SK-N-SH (cell line): ENCODE measurements at regions not wholly inside any gene's neighbourhood (a gene's known extent, or its start where the extent isn't known, plus 50 kb on each side); places are given as distances from the start of the nearest gene placed in this dataset.

Source experiments
- CTCF ChIA-PET: fragments of 300-600, 350-600 bp; formaldehyde crosslinking; extraction: SDS; loops from one replicate; lab custom pipeline; 2021; lab: Yijun Ruan, JAX
- POLR2A ChIA-PET: fragments of 350-600 bp; sonication (Branson Sonifier 250); formaldehyde crosslinking; extraction: SDS; loops from one replicate; lab custom pipeline; 2020; ENCODE audit warnings: antibody characterized with exemption, inconsistent platforms; lab: Yijun Ruan, JAX
- DNase-seq: peaks from one replicate; pipeline ENCODE4 v3.0.0; 2012
- H2AFZ ChIP-seq: fragments of 200-600 bp; sonication (generic); 2 replicates; pipeline ENCODE4 v1.8.1; 2016; ENCODE audit warnings: antibody characterized with exemption, mild to moderate bottlenecking, low read depth
- H3F3A ChIP-seq: fragments of 200-600 bp; sonication (generic); replicated peaks from 2 replicates; pipeline ENCODE3; 2016; ENCODE audit warnings: antibody characterized with exemption, mild to moderate bottlenecking; ENCODE audit not compliant: insufficient read depth
- H3K27ac ChIP-seq, 2 experiments: fragments of 200-500 bp in 1 of 2; fragments of 200-600 bp in 1 of 2; sonication (Bioruptor generic) in 1 of 2; sonication (generic), shearing (Covaris generic) in 1 of 2; 2 replicates each; pipeline versions ENCODE4 v1.5.1 to v1.6.1; 2014 to 2016; ENCODE audit warnings: low read depth in 2 of 2, inconsistent platforms in 1 of 2, low read length in 1 of 2, mild to moderate bottlenecking in 1 of 2, mixed read lengths in 1 of 2
- H3K27me3 ChIP-seq: fragments of 200-600 bp; sonication (generic), shearing (Covaris generic); 2 replicates; pipeline ENCODE4 v1.6.1; 2016; ENCODE audit warnings: mixed run types; ENCODE audit not compliant: insufficient read depth
- H3K36me3 ChIP-seq, 2 experiments: fragments of 200-500 bp in 1 of 2; fragments of 200-600 bp in 1 of 2; sonication (Bioruptor generic) in 1 of 2; sonication (generic) in 1 of 2; replicated peaks in 1 of 2; 2 replicates each; pipeline versions ENCODE3 to v1.5.1; 2014 to 2016; ENCODE audit warnings: low read length in 1 of 2, mild to moderate bottlenecking in 1 of 2; ENCODE audit not compliant: insufficient read depth in 2 of 2, control insufficient read depth in 1 of 2
- H3K4me1 ChIP-seq, 2 experiments: fragments of 200-500 bp in 1 of 2; fragments of 200-600 bp in 1 of 2; sonication (Bioruptor generic) in 1 of 2; sonication (generic), shearing (Covaris generic) in 1 of 2; 2 replicates each; pipeline versions ENCODE4 v1.5.1 to v1.6.1; 2014 to 2016; ENCODE audit warnings: low read depth in 1 of 2, low read length in 1 of 2, mixed run types in 1 of 2; ENCODE audit not compliant: insufficient read depth in 2 of 2, control insufficient read depth in 1 of 2
- H3K4me2 ChIP-seq: fragments of 200-600 bp; sonication (generic), shearing (Covaris generic); 2 replicates; pipeline ENCODE4 v1.6.1; 2017; ENCODE audit warnings: mixed run types
- H3K4me3 ChIP-seq, 2 experiments: fragments of 200-500 bp in 1 of 2; fragments of 200-600 bp in 1 of 2; sonication (Bioruptor generic) in 1 of 2; sonication (generic), shearing (Covaris generic) in 1 of 2; 2 replicates each; pipeline versions ENCODE4 v1.5.1 to v1.8.1; 2014 to 2016; ENCODE audit warnings: low read depth in 2 of 2, inconsistent platforms in 1 of 2, low read length in 1 of 2, mild to moderate bottlenecking in 1 of 2, mixed read lengths in 1 of 2, moderate library complexity in 1 of 2
- H3K79me2 ChIP-seq: fragments of 200-600 bp; sonication (generic); 2 replicates; pipeline ENCODE4 v1.8.1; 2017; ENCODE audit warnings: mild to moderate bottlenecking; ENCODE audit not compliant: insufficient read depth
- H3K9ac ChIP-seq: fragments of 200-600 bp; sonication (generic); 2 replicates; pipeline ENCODE4 v1.6.1; 2017; ENCODE audit warnings: mixed run types
- H3K9me2 ChIP-seq: fragments of 200-600 bp; sonication (generic); 2 replicates; pipeline ENCODE4 v1.6.1; 2017; ENCODE audit warnings: mixed run types
- H3K9me3 ChIP-seq: fragments of 200-600 bp; sonication (generic); 2 replicates; pipeline ENCODE4 v1.6.1; 2017; ENCODE audit warnings: mixed run types, mild to moderate bottlenecking, moderate library complexity
- H4K20me1 ChIP-seq: fragments of 200-600 bp; sonication (generic); 2 replicates; pipeline ENCODE4 v1.6.1; 2017; ENCODE audit warnings: mild to moderate bottlenecking, mixed run types; ENCODE audit not compliant: insufficient read depth
- CHD2 ChIP-seq: fragments of 150-350 bp; IDR thresholded peaks from 2 replicates; pipeline ENCODE4 v1.6.1; 2018; ENCODE audit warnings: low read length; ENCODE audit not compliant: partially characterized antibody
- JUND ChIP-seq: IDR thresholded peaks from 2 replicates; pipeline ENCODE4 v1.4.0; 2012
- RCOR1 ChIP-seq: fragments of 150-350 bp; IDR thresholded peaks from 2 replicates; pipeline ENCODE4 v1.6.1; 2017; ENCODE audit warnings: antibody characterized with exemption, low read length
- RXRA ChIP-seq: IDR thresholded peaks from 2 replicates; pipeline ENCODE4 v1.4.0; 2012; ENCODE audit warnings: low read depth, mild to moderate bottlenecking, borderline replicate concordance
- TEAD4 ChIP-seq: IDR thresholded peaks from 2 replicates; pipeline ENCODE4 v1.4.0; 2012; ENCODE audit warnings: mild to moderate bottlenecking, borderline replicate concordance; ENCODE audit not compliant: insufficient read depth
- WGBS: methylation state at CpG from one replicate; pipeline ENCODE4 v1.1.6; 2017; ENCODE audit warnings: low lambda C conversion rate; 5-methylcytosine and 5-hydroxymethylcytosine counted together
- TF ChIP-seq, protein P1 (sequence below): IDR thresholded peaks from 2 replicates; pipeline ENCODE4 v1.6.1; 2012; ENCODE audit warnings: mild to moderate bottlenecking, low read depth, low read length, moderate library complexity
- TF ChIP-seq, protein P2 (sequence below): fragments of 200-600 bp; sonication (generic); IDR thresholded peaks from 2 replicates; pipeline ENCODE4 v1.6.1; 2017; ENCODE audit warnings: antibody characterized with exemption, mild to moderate bottlenecking, moderate library complexity

DNA sequence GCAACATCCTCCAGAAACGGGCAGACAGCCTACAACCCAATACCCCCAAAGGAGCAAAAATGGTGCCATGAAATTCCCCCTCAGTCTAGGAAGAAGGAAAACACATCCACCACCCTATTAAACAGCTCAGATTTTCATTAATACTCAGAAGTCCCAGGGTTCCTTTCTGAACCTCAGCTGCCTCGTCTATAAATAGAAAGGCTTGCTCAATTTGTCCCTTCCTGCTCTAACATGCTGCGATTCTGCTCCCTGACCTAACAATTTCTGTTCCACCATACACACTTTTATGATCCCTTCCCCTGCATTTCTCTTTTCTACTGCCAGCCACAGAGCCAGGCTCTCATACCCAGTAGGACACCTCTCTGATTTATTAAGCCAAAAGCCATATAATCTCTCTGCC, 68.1 kb downstream of the MTERF1 start:
- H3K36me3 ChIP-seq: no peaks in the 10 kb centered on the region
- no peaks in the 10 kb centered on the region for H3K79me2 ChIP-seq

DNA sequence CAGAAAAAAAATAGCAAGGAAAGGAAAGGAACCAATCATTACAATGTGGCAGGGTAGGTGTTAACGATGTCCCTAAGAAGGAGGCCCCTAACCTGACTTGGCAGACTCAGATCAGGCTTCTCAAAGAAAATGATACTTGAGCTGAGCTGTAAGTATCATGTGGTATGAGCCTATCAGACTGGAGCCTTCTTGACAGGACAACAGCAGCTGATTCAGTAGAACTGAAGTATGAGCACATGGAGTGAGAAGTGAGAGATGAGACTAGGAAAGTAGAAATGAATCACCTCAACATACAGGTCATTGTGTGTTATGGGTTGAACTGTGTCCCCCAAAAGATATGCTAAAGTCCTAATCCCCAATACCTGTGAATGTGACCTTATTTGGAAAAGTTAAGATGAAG, 66.3 kb downstream of the MTERF1 start:
- DNase-seq: no peak
- no peak for TF ChIP-seq RCOR1
- no peak for TF ChIP-seq TEAD4
- TF ChIP-seq, protein P1, sequence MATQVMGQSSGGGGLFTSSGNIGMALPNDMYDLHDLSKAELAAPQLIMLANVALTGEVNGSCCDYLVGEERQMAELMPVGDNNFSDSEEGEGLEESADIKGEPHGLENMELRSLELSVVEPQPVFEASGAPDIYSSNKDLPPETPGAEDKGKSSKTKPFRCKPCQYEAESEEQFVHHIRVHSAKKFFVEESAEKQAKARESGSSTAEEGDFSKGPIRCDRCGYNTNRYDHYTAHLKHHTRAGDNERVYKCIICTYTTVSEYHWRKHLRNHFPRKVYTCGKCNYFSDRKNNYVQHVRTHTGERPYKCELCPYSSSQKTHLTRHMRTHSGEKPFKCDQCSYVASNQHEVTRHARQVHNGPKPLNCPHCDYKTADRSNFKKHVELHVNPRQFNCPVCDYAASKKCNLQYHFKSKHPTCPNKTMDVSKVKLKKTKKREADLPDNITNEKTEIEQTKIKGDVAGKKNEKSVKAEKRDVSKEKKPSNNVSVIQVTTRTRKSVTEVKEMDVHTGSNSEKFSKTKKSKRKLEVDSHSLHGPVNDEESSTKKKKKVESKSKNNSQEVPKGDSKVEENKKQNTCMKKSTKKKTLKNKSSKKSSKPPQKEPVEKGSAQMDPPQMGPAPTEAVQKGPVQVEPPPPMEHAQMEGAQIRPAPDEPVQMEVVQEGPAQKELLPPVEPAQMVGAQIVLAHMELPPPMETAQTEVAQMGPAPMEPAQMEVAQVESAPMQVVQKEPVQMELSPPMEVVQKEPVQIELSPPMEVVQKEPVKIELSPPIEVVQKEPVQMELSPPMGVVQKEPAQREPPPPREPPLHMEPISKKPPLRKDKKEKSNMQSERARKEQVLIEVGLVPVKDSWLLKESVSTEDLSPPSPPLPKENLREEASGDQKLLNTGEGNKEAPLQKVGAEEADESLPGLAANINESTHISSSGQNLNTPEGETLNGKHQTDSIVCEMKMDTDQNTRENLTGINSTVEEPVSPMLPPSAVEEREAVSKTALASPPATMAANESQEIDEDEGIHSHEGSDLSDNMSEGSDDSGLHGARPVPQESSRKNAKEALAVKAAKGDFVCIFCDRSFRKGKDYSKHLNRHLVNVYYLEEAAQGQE: no peak
- Histone ChIP-seq H3K4me1 (no peaks in the 10 kb centered on the region), H3K9ac (no peak overlapping the region), H3K9me3 (no peaks in the 10 kb centered on the region), H3K4me2 (no peak overlapping the region), H3K27ac (no peak overlapping the region), H3K27me3 (no peaks in the 10 kb centered on the region), H3K79me2 (no peaks in the 10 kb centered on the region), H3K36me3 (no peaks in the 10 kb centered on the region), H4K20me1 (no peaks in the 10 kb centered on the region), H3F3A (no peaks in the 10 kb centered on the region), H3K9me2 (no peaks in the 10 kb centered on the region), H3K4me3 (no peak overlapping the region), H2AFZ (no peak overlapping the region)
- ChIA-PET CTCF (interaction anchor here (6.0 kb wide), 1 partner anchor 16 kb away, joined by 28 read pairs; no protein-coding TSS in a partner anchor), POLR2A (no interaction called here)
- WGBS: 17% methylated on average over 1 of the region's 1 CpG

More for the DNA sequence above, 68.1 kb downstream of the MTERF1 start:
- no peak overlapping the region for H3K9ac ChIP-seq
- no peak for DNase-seq
- no peak overlapping the region for H3K27ac ChIP-seq
- H3F3A ChIP-seq: no peaks in the 10 kb centered on the region
- CTCF ChIA-PET: interaction anchor here (1.4 to 6.0 kb wide), 2 partner anchors 18 to 41 kb away, joined by 3 to 28 read pairs; no protein-coding TSS in a partner anchor
- H3K4me2 ChIP-seq: no peak overlapping the region
- no peaks in the 10 kb centered on the region for H4K20me1 ChIP-seq
- no peaks in the 10 kb centered on the region for H3K4me1 ChIP-seq
- H2AFZ ChIP-seq: no peak overlapping the region
- H3K9me3 ChIP-seq: no peaks in the 10 kb centered on the region
- no peaks in the 10 kb centered on the region for H3K27me3 ChIP-seq
- POLR2A ChIA-PET: no interaction called here
- TF ChIP-seq RXRA (no peak), JUND (no peak), CHD2 (no peak)
- TF ChIP-seq, protein P2, sequence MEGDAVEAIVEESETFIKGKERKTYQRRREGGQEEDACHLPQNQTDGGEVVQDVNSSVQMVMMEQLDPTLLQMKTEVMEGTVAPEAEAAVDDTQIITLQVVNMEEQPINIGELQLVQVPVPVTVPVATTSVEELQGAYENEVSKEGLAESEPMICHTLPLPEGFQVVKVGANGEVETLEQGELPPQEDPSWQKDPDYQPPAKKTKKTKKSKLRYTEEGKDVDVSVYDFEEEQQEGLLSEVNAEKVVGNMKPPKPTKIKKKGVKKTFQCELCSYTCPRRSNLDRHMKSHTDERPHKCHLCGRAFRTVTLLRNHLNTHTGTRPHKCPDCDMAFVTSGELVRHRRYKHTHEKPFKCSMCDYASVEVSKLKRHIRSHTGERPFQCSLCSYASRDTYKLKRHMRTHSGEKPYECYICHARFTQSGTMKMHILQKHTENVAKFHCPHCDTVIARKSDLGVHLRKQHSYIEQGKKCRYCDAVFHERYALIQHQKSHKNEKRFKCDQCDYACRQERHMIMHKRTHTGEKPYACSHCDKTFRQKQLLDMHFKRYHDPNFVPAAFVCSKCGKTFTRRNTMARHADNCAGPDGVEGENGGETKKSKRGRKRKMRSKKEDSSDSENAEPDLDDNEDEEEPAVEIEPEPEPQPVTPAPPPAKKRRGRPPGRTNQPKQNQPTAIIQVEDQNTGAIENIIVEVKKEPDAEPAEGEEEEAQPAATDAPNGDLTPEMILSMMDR: no peak
- H3K9me2 ChIP-seq: no peaks in the 10 kb centered on the region
- no peak overlapping the region for H3K4me3 ChIP-seq
- WGBS: 53% methylated on average over 3 of the region's 3 CpGs
